Keratinocyte (primary cell): ENCODE measurements at regions not wholly inside any gene's neighbourhood (a gene's known extent, or its start where the extent isn't known, plus 50 kb on each side); places are given as distances from the start of the nearest gene placed in this dataset.

Source experiments
- DNase-seq: peaks from one replicate; pipeline ENCODE4 v3.0.0-alpha.2; 2011; ENCODE audit warnings: low read depth, missing footprints, low spot score
- FAIRE-seq: peaks from 2 replicates; lab custom pipeline; 2011; peaks lifted over from hg19 to GRCh38; lab: Jason Lieb, UNC
- H2AFZ ChIP-seq: 2 replicates; pipeline ENCODE4 v1.6.0; 2012; ENCODE audit warnings: low read length, control low read depth, inconsistent platforms; ENCODE audit not compliant: control insufficient read depth
- H3K27ac ChIP-seq: 2 replicates; pipeline ENCODE4 v1.5.1; 2011; ENCODE audit warnings: low read length; ENCODE audit not compliant: control insufficient read depth, insufficient read depth
- H3K27me3 ChIP-seq: 3 replicates; pipeline ENCODE4 v1.6.0; 2011; ENCODE audit warnings: low read length; ENCODE audit not compliant: control insufficient read depth, insufficient read depth; ENCODE audit errors: extremely low read depth
- H3K36me3 ChIP-seq, 2 experiments: 2 replicates in 1 of 2; 3 replicates in 1 of 2; pipeline ENCODE4 v1.5.1; 2011; ENCODE audit warnings: low read length in 2 of 2, mild to moderate bottlenecking in 1 of 2; ENCODE audit not compliant: control insufficient read depth in 2 of 2, insufficient read depth in 2 of 2; ENCODE audit errors: extremely low read depth in 1 of 2
- H3K4me1 ChIP-seq: 3 replicates; pipeline ENCODE4 v1.5.1; 2011; ENCODE audit warnings: low read length; ENCODE audit not compliant: control insufficient read depth, insufficient read depth; ENCODE audit errors: extremely low read depth
- H3K4me2 ChIP-seq: 3 replicates; pipeline ENCODE4 v1.6.0; 2011; ENCODE audit warnings: low read depth, low read length; ENCODE audit not compliant: control insufficient read depth, insufficient read depth; ENCODE audit errors: extremely low read depth
- H3K4me3 ChIP-seq, 3 experiments: fragments of 200-600 bp in 1 of 3; sonication (generic) in 1 of 3; 2 replicates in 2 of 3; 3 replicates in 1 of 3; pipeline ENCODE4 v1.5.1; 2011 to 2016; ENCODE audit warnings: low read length in 3 of 3, mild to moderate bottlenecking in 3 of 3, control low read depth in 2 of 3, inconsistent platforms in 1 of 3, low read depth in 1 of 3, mixed read lengths in 1 of 3, mixed run types in 1 of 3, moderate library complexity in 1 of 3; ENCODE audit not compliant: control insufficient read depth in 2 of 3, insufficient read depth in 2 of 3; ENCODE audit errors: extremely low read depth in 1 of 3
- H3K79me2 ChIP-seq: 2 replicates; pipeline ENCODE4 v1.6.0; 2012; ENCODE audit warnings: low read length; ENCODE audit not compliant: control insufficient read depth, insufficient read depth
- H3K9ac ChIP-seq: 3 replicates; pipeline ENCODE4 v1.6.0; 2011; ENCODE audit warnings: low read length; ENCODE audit not compliant: control insufficient read depth, insufficient read depth; ENCODE audit errors: extremely low read depth
- H3K9me1 ChIP-seq: 3 replicates; pipeline ENCODE4 v1.6.0; 2011; ENCODE audit warnings: low read length; ENCODE audit not compliant: control insufficient read depth, insufficient read depth; ENCODE audit errors: extremely low read depth
- H3K9me3 ChIP-seq: 2 replicates; pipeline ENCODE4 v1.5.1; 2012; ENCODE audit warnings: low read depth, low read length; ENCODE audit not compliant: control insufficient read depth
- H4K20me1 ChIP-seq: 3 replicates; pipeline ENCODE4 v1.6.0; 2011; ENCODE audit warnings: low read length; ENCODE audit not compliant: control insufficient read depth, insufficient read depth; ENCODE audit errors: extremely low read depth
- EZH2 ChIP-seq: IDR thresholded peaks from one replicate; pipeline ENCODE4 v1.6.1; 2012; ENCODE audit warnings: inconsistent platforms, mild to moderate bottlenecking, low read length, moderate library complexity
- dilution Hi-C: fragments of 300-500 bp; cut with MboI; formaldehyde crosslinking; loops from one replicate; pipeline ENCODE4 v1.7.0; 2020; ENCODE audit warnings: low sequenced_read_pairs; ENCODE audit not compliant: extremely low pct_ligation_motif_present
- TF ChIP-seq, protein P1 (sequence below), 3 experiments: IDR thresholded peaks in 1 of 3; conservative IDR thresholded peaks in 1 of 3; optimal IDR thresholded peaks in 1 of 3; 2 replicates in 2 of 3; 3 replicates in 1 of 3; pipeline versions ENCODE3 to v1.5.1; 2011; ENCODE audit warnings: low read length in 3 of 3, mild to moderate bottlenecking in 3 of 3, moderate library complexity in 2 of 3, control low read depth in 1 of 3, inconsistent platforms in 1 of 3; ENCODE audit not compliant: insufficient read depth in 2 of 3; ENCODE audit errors: extremely low read depth in 1 of 3

DNA sequence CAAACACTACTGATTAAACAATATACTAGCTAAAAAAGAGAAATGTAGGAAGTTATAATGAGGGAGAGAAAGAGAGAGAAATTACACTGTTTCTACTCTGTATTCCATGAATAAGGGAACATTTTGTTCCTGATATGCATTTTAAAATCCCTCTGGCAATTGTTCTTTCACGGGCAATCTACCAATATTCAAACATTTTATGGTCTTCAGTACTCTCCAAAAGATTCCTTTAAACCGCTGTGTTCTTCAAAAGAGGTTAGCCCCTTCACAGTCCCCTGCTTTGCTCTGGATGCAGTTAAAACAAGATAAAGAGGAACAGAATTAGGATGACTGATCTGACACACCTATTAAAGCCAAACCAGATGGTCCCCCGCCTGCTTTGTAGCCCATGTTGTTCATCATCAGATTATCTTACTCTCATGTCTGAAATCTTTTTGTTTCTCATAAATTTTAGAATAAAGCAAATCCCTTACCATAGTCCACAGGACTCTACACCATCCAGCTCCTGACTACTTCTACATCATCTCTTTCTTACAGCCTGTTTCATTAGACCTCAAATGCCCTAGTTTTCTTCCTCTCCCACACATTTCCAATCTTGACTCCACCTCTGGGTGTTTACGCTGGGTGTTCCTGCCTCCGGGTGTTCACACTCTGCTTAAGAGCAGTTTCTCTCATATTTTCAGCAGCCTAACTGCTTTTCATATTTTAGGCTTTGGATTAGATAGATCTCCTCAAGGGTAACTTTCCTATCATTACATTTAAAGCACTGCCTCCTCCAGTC, 399.7 kb downstream of the COL12A1 start:
- no peak for TF ChIP-seq EZH2
- TF ChIP-seq, protein P1, sequence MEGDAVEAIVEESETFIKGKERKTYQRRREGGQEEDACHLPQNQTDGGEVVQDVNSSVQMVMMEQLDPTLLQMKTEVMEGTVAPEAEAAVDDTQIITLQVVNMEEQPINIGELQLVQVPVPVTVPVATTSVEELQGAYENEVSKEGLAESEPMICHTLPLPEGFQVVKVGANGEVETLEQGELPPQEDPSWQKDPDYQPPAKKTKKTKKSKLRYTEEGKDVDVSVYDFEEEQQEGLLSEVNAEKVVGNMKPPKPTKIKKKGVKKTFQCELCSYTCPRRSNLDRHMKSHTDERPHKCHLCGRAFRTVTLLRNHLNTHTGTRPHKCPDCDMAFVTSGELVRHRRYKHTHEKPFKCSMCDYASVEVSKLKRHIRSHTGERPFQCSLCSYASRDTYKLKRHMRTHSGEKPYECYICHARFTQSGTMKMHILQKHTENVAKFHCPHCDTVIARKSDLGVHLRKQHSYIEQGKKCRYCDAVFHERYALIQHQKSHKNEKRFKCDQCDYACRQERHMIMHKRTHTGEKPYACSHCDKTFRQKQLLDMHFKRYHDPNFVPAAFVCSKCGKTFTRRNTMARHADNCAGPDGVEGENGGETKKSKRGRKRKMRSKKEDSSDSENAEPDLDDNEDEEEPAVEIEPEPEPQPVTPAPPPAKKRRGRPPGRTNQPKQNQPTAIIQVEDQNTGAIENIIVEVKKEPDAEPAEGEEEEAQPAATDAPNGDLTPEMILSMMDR (optimal IDR thresholded peaks at IDR 0.05 in 1 of 3, IDR thresholded peaks at IDR 0.05 in 1 of 3, conservative IDR thresholded peaks at IDR 0.05 in 1 of 3; ENCODE audit: extremely low read depth in 1 of 3, insufficient read depth in 2 of 3, low read length in 3 of 3), result no peak
- Histone ChIP-seq H3K79me2 (no peaks in the 10 kb centered on the region), H3K4me3 (no peak overlapping the region), H3K4me2 (no peak overlapping the region), H3K36me3 (no peaks in the 10 kb centered on the region), H2AFZ (peak overlapping the region; percentile 37), H3K9me1 (no peaks in the 10 kb centered on the region), H3K27me3 (no peaks in the 10 kb centered on the region), H4K20me1 (no peaks in the 10 kb centered on the region), H3K9me3 (no peaks in the 10 kb centered on the region), H3K4me1 (no peaks in the 10 kb centered on the region), H3K27ac (no peak overlapping the region), H3K9ac (no peak overlapping the region)
- DNase-seq (no peak), FAIRE-seq (peak; percentile 23)
- dilution Hi-C loops, result no loop called here

DNA sequence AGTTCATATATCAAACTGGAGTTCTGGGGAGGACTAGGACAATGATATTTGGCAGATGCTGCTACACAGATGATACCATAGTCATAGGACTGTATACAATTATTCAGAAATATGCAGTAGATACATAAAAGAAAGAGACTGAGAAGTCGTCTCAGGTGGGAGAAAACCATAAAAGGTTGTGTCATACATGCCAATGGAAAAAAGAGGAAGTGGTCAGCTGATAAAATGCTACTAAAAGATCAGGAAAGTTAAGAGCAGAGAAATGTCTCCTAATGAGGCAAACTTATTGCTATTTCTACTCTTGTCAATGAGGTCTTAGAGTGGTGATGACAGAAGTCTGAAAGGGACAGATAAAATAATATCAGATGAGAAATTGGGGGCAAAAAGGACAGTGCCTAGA, 407.6 kb downstream of the COL12A1 start:
- no peak overlapping the region for H2AFZ ChIP-seq
- H3K4me2 ChIP-seq, result no peak overlapping the region
- H3K9me1 ChIP-seq, result no peaks in the 10 kb centered on the region
- TF ChIP-seq EZH2, result no peak
- TF ChIP-seq, protein P1 (optimal IDR thresholded peaks at IDR 0.05 in 1 of 3, IDR thresholded peaks at IDR 0.05 in 1 of 3, conservative IDR thresholded peaks at IDR 0.05 in 1 of 3; ENCODE audit: extremely low read depth in 1 of 3, insufficient read depth in 2 of 3, low read length in 3 of 3), result no peak
- FAIRE-seq, result no peak
- H3K9ac ChIP-seq, result no peak overlapping the region
- no peaks in the 10 kb centered on the region for H4K20me1 ChIP-seq
- no peaks in the 10 kb centered on the region for H3K79me2 ChIP-seq
- DNase-seq, result no peak
- H3K27ac ChIP-seq, result no peak overlapping the region
- no peak overlapping the region for H3K4me3 ChIP-seq
- H3K9me3 ChIP-seq, result no peaks in the 10 kb centered on the region
- no peaks in the 10 kb centered on the region for H3K27me3 ChIP-seq
- dilution Hi-C loops, result no loop called here
- H3K4me1 ChIP-seq, result no peaks in the 10 kb centered on the region
- no peaks in the 10 kb centered on the region for H3K36me3 ChIP-seq
